Neuronal stem cell (in vitro differentiated cells): ENCODE measurements at regions not wholly inside any gene's neighbourhood (a gene's known extent, or its start where the extent isn't known, plus 50 kb on each side); places are given as distances from the start of the nearest gene placed in this dataset.
"Not testable (repeated sequence)": the region's sequence is repeated elsewhere in the genome, so short reads cannot be mapped to it uniquely, and the experiment has no call there.

Experiments
- DNase-seq: peaks from one replicate; pipeline ENCODE4 v3.0.0-alpha.2; 2013; ENCODE audit warnings: low spot score
- H2AFZ ChIP-seq: one replicate; pipeline ENCODE4 v1.6.1; 2013; ENCODE audit warnings: mild to moderate bottlenecking, low read length, inconsistent platforms
- H2AK5ac ChIP-seq: 2 replicates; pipeline ENCODE4 v1.6.1; 2013; ENCODE audit warnings: low read depth, mild to moderate bottlenecking, inconsistent platforms, low read length, moderate library complexity, mixed read lengths
- H2BK120ac ChIP-seq: 2 replicates; pipeline ENCODE4 v1.6.1; 2013; ENCODE audit warnings: low read depth, mild to moderate bottlenecking, inconsistent platforms, low read length, moderate library complexity, mixed read lengths
- H2BK12ac ChIP-seq: one replicate; pipeline ENCODE4 v1.6.1; 2013; ENCODE audit warnings: low read length, inconsistent platforms
- H2BK15ac ChIP-seq: 2 replicates; pipeline ENCODE4 v1.6.1; 2013; ENCODE audit warnings: mild to moderate bottlenecking, low read length, inconsistent platforms, mixed read lengths
- H2BK5ac ChIP-seq: one replicate; pipeline ENCODE4 v1.6.1; 2013; ENCODE audit warnings: inconsistent platforms, mild to moderate bottlenecking, low read length, moderate library complexity
- H3K14ac ChIP-seq: one replicate; pipeline ENCODE4 v1.6.1; 2013; ENCODE audit warnings: low read length, inconsistent platforms
- H3K18ac ChIP-seq: 2 replicates; pipeline ENCODE4 v1.6.1; 2013; ENCODE audit warnings: low read length, inconsistent platforms
- H3K23ac ChIP-seq: 2 replicates; pipeline ENCODE4 v1.6.1; 2013; ENCODE audit warnings: low read depth, mild to moderate bottlenecking, mixed read lengths, low read length, inconsistent platforms; ENCODE audit not compliant: poor library complexity
- H3K27ac ChIP-seq: replicated peaks from 3 replicates; pipeline ENCODE4 v1.5.1; 2013; ENCODE audit warnings: low read length, inconsistent platforms
- H3K27me3 ChIP-seq, 3 experiments: 2 replicates each; pipeline ENCODE4 v1.6.1; 2013; ENCODE audit warnings: low read length in 3 of 3, mild to moderate bottlenecking in 2 of 3, inconsistent platforms in 1 of 3, low read depth in 1 of 3, mixed read lengths in 1 of 3, moderate library complexity in 1 of 3; ENCODE audit not compliant: control insufficient read depth in 3 of 3, insufficient read depth in 3 of 3
- H3K36me3 ChIP-seq, 2 donors: replicated peaks in 1 of 2; 2 replicates each; pipeline ENCODE4 v1.6.1; 2013; ENCODE audit warnings: low read length in 2 of 2; ENCODE audit not compliant: control insufficient read depth in 2 of 2, insufficient read depth in 2 of 2
- H3K4ac ChIP-seq: 2 replicates; pipeline ENCODE4 v1.6.1; 2013; ENCODE audit warnings: inconsistent platforms, mild to moderate bottlenecking, low read length, moderate library complexity
- H3K4me1 ChIP-seq, 2 donors: 1 replicate in 1 of 2; 2 replicates in 1 of 2; pipeline ENCODE4 v1.6.1; 2013; ENCODE audit warnings: low read length in 2 of 2, low read depth in 1 of 2; ENCODE audit not compliant: control insufficient read depth in 2 of 2, insufficient read depth in 1 of 2
- H3K4me2 ChIP-seq: one replicate; pipeline ENCODE4 v1.6.1; 2013; ENCODE audit warnings: mild to moderate bottlenecking, low read length, inconsistent platforms; ENCODE audit not compliant: insufficient read depth, poor library complexity, severe bottlenecking
- H3K4me3 ChIP-seq, 2 donors: 2 replicates each; pipeline ENCODE4 v1.5.1; 2013; ENCODE audit warnings: low read length in 2 of 2, mild to moderate bottlenecking in 2 of 2, inconsistent platforms in 1 of 2, moderate library complexity in 1 of 2
- H3K79me1 ChIP-seq: one replicate; pipeline ENCODE4 v1.6.1; 2013; ENCODE audit warnings: low read depth, mild to moderate bottlenecking, inconsistent platforms, low read length, moderate library complexity
- H3K9ac ChIP-seq: one replicate; pipeline ENCODE4 v1.6.1; 2013; ENCODE audit warnings: mild to moderate bottlenecking, low read depth, low read length, inconsistent platforms; ENCODE audit not compliant: poor library complexity
- H3K9me3 ChIP-seq, 2 donors: replicated peaks in 1 of 2; 2 replicates each; pipeline versions ENCODE3 to v1.6.1; 2013; ENCODE audit warnings: low read length in 2 of 2, mild to moderate bottlenecking in 2 of 2, inconsistent platforms in 1 of 2, low read depth in 1 of 2, mixed read lengths in 1 of 2, moderate library complexity in 1 of 2; ENCODE audit not compliant: control insufficient read depth in 2 of 2, insufficient read depth in 1 of 2
- H4K8ac ChIP-seq: one replicate; pipeline ENCODE4 v1.6.1; 2013; ENCODE audit warnings: low read depth, mild to moderate bottlenecking, inconsistent platforms, low read length, moderate library complexity
- H4K91ac ChIP-seq: one replicate; pipeline ENCODE4 v1.6.1; 2013; ENCODE audit warnings: low read length, low read depth, mild to moderate bottlenecking, inconsistent platforms; ENCODE audit not compliant: poor library complexity
- whole genome bisulfite sequencing, 2 donors: extraction: QIAGEN DNeasy Blood & Tissue Kit; methylation state at CpG; one replicate each; pipeline ENCODE4 v1.1.7; 2013; ENCODE audit warnings: missing lambda C conversion rate in 2 of 2, mixed read lengths in 1 of 2; ENCODE audit not compliant: insufficient read length in 2 of 2, insufficient replicate concordance in 1 of 2; ENCODE audit errors: extremely low coverage in 2 of 2; 5-methylcytosine and 5-hydroxymethylcytosine counted together

- H3K9me3 ChIP-seq, H3K4me1 ChIP-seq, H4K91ac ChIP-seq, H3K9ac ChIP-seq, H2AK5ac ChIP-seq, H3K27ac ChIP-seq, H3K27me3 ChIP-seq, H3K23ac ChIP-seq, H3K79me1 ChIP-seq, H2BK120ac ChIP-seq, H3K36me3 ChIP-seq, H2BK5ac ChIP-seq, H4K8ac ChIP-seq, DNase-seq, H3K4me2 ChIP-seq, H3K14ac ChIP-seq, H2BK15ac ChIP-seq, H3K18ac ChIP-seq, H2BK12ac ChIP-seq, H3K4me3 ChIP-seq, H2AFZ ChIP-seq, H3K4ac ChIP-seq: not testable (repeated sequence)
- WGBS, 2 donors, result no CpG with 5 or more reads among the region's 3 CpGs
These were observed 153.6 kb upstream of the EFCAB3 start for GRCh38 chr17:62226610-62227240.

GRCh38 chr17:62223585-62223984, 156.8 kb upstream of the EFCAB3 start:
- H4K91ac ChIP-seq, H2BK5ac ChIP-seq, H3K4me1 ChIP-seq, H2BK12ac ChIP-seq, H3K27me3 ChIP-seq, DNase-seq, H2AFZ ChIP-seq, H3K18ac ChIP-seq, H3K9ac ChIP-seq, H4K8ac ChIP-seq, H3K4me2 ChIP-seq, H3K9me3 ChIP-seq, H2BK120ac ChIP-seq, H2AK5ac ChIP-seq, H3K79me1 ChIP-seq, H3K27ac ChIP-seq, H2BK15ac ChIP-seq, H3K4me3 ChIP-seq, H3K23ac ChIP-seq, H3K14ac ChIP-seq, H3K4ac ChIP-seq, H3K36me3 ChIP-seq: not testable (repeated sequence)
- WGBS, 2 donors, result no CpG with 5 or more reads among the region's 1 CpG

DNA sequence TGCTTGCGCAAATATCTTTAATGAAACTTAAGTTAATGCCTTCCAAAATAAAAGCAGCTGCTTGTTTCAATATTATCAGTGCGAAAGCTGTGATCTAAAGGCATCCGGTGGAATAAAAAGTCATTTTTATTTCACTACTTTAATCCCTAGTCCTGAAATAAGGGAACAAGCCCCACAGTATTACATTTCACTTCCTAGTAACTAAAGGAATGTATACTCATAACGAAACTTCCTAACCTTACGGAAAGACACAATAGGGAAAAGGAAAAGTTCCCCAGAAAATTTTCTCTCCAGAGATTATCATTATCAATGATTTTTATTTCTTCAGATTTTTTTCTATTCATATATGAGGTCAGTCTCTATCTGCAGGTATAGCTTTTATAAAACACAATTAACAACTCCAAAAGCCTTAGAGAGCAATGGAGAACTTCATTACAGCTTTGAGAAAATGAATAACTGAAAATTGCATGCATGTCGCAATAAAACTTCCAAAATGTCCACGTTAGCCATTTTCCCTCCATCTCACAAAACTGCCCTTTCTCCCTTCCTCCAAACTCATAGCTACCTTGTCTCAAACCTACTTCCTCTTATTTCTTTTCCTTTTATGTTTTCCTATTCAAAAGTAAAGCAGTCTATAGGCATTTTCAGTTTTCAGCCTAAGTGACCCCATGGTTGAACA, 154.3 kb upstream of the MED13 start:
- no peak overlapping the region for H3K4ac ChIP-seq
- no peak overlapping the region for H2AK5ac ChIP-seq
- WGBS, 2 donors, result no CpG with 5 or more reads among the region's 7 CpGs
- no peak overlapping the region for H4K91ac ChIP-seq
- H3K36me3 ChIP-seq, result no peaks in the 10 kb centered on the region
- no peak overlapping the region for H3K4me2 ChIP-seq
- H3K9me3 ChIP-seq, result no peaks in the 10 kb centered on the region
- H3K4me1 ChIP-seq, result no peaks in the 10 kb centered on the region
- no peak overlapping the region for H3K4me3 ChIP-seq
- H3K14ac ChIP-seq, result no peak overlapping the region
- H3K18ac ChIP-seq, result no peak overlapping the region
- H2BK12ac ChIP-seq, result no peak overlapping the region
- H2BK5ac ChIP-seq, result no peak overlapping the region
- no peaks in the 10 kb centered on the region for H3K79me1 ChIP-seq
- H4K8ac ChIP-seq, result no peak overlapping the region
- H3K23ac ChIP-seq, result no peak overlapping the region
- no peak overlapping the region for H3K27ac ChIP-seq
- no peak overlapping the region for H2BK15ac ChIP-seq
- no peaks in the 10 kb centered on the region for H3K27me3 ChIP-seq
- H2BK120ac ChIP-seq, result no peak overlapping the region
- no peak for DNase-seq
- no peak overlapping the region for H3K9ac ChIP-seq
- no peak overlapping the region for H2AFZ ChIP-seq

DNA sequence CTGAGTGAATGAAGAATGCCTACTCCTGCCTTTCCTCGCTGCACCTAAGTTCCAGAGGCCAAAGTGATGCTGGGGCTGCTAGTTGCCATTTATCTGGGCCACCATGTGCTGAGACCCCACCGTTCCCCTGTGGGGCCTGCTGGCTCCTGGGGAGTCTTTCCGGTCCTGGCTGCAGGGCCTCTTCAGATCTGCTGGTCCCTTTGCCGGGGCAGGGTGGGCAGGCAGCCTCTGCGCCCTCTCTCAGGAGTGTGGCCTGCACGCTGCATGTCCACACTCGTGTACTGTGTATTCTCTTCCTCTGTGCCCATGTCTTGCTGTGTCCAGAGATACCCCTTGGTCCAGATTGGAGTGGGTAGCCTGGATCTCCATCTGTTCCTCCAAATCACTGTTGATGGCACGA, 151.8 kb upstream of the MED13 start:
- Histone ChIP-seq H3K9me3 (no peaks in the 10 kb centered on the region), H3K23ac (no peak overlapping the region), H2AK5ac (no peak overlapping the region), H3K18ac (peak overlapping the region; percentile 19), H4K91ac (no peak overlapping the region), H2BK12ac (no peak overlapping the region), H3K4ac (no peak overlapping the region), H3K4me1 (no peaks in the 10 kb centered on the region), H3K4me3 (no peak overlapping the region), H2BK5ac (no peak overlapping the region), H3K79me1 (no peaks in the 10 kb centered on the region), H3K27ac (no peak overlapping the region), H3K27me3 (no peaks in the 10 kb centered on the region), H2AFZ (no peak overlapping the region), H3K4me2 (no peak overlapping the region), H2BK15ac (no peak overlapping the region), H3K36me3 (no peaks in the 10 kb centered on the region), H4K8ac (peak overlapping the region; percentile 43), H3K9ac (no peak overlapping the region), H2BK120ac (no peak overlapping the region), H3K14ac (no peak overlapping the region)
- WGBS, 2 donors, result no CpG with 5 or more reads among the region's 8 CpGs
- no peak for DNase-seq
